ENCODE measurements at regions not wholly inside any gene's neighbourhood (a gene's known extent, or its start where the extent isn't known, plus 50 kb on each side); places are given as distances from the start of the nearest gene placed in this dataset.

GRCh38 chr10:117609796-117610170 lies 67.2 kb downstream of the EMX2 start:
- Histone ChIP-seq H3K27ac (ENCODE audit: low read depth, low read length) (no peak overlapping the region), H2BK5ac (ENCODE audit: low read depth, low read length) (no peak overlapping the region), H3K23me2 (ENCODE audit: low read depth, low read length) (no peaks in the 10 kb centered on the region), H4K8ac (ENCODE audit: extremely low read depth, insufficient read depth, low read length) (no peak overlapping the region), H3K27me3 (replicated peaks in 1 of 4; ENCODE audit: control insufficient read depth in 3 of 4, extremely low read depth in 1 of 4, insufficient read depth in 3 of 4, low read length in 3 of 4) (no peaks in the 10 kb centered on the region), H4K91ac (replicated peaks; ENCODE audit: insufficient read length, low read length) (no peak overlapping the region), H2BK15ac (ENCODE audit: low read length) (no peak overlapping the region), H3K18ac (ENCODE audit: extremely low read depth, low read length) (no peak overlapping the region), H4K5ac (ENCODE audit: insufficient read length, low read depth, low read length) (no peak overlapping the region), H3K4ac (replicated peaks; ENCODE audit: insufficient read length, low read depth, low read length) (no peak overlapping the region), H3K9me3 (ENCODE audit: insufficient read depth in 2 of 2, low read depth in 1 of 2, low read length in 1 of 2) (no peaks in the 10 kb centered on the region), H3K4me2 (ENCODE audit: insufficient read depth in 1 of 2, low read depth in 2 of 2, low read length in 2 of 2) (no peak overlapping the region), H3K14ac (ENCODE audit: insufficient read length) (no peak overlapping the region), H3K4me3 (ENCODE audit: extremely low read depth in 1 of 4, insufficient read depth in 2 of 4, low read depth in 3 of 4, low read length in 4 of 4) (no peak overlapping the region), H2AFZ (ENCODE audit: low read length) (no peak overlapping the region), H3K36me3 (ENCODE audit: control insufficient read depth in 2 of 4, insufficient read depth in 4 of 4, low read length in 3 of 4) (no peaks in the 10 kb centered on the region), H4K20me1 (replicated peaks in 1 of 2; ENCODE audit: control insufficient read depth in 1 of 2, insufficient read depth in 2 of 2, low read length in 2 of 2) (peaks cover 0 to 2% of the 10 kb centered on the region in 2 experiments), H3K9ac (replicated peaks in 1 of 4; ENCODE audit: extremely low read depth in 1 of 4, low read depth in 3 of 4, low read length in 3 of 4) (no peak overlapping the region), H3K79me2 (ENCODE audit: control insufficient read depth in 1 of 2, insufficient read depth in 2 of 2, low read length in 2 of 2) (no peaks in the 10 kb centered on the region), H2BK120ac (replicated peaks; ENCODE audit: low read depth, low read length) (no peak overlapping the region), H2BK20ac (ENCODE audit: low read length) (no peak overlapping the region), H3K79me1 (ENCODE audit: low read depth, low read length) (no peaks in the 10 kb centered on the region), H2AK5ac (ENCODE audit: low read depth, low read length) (no peak overlapping the region), H3K56ac (replicated peaks; ENCODE audit: insufficient read length, low read depth, low read length) (no peak overlapping the region), H2BK12ac (ENCODE audit: low read depth, low read length) (no peak overlapping the region), H3K4me1 (replicated peaks in 1 of 4; ENCODE audit: control insufficient read depth in 3 of 4, insufficient read depth in 4 of 4, low read length in 3 of 4) (peaks cover 0 to 5% (median 3%) of the 10 kb centered on the region in 4 experiments; a peak in 2 of 7 replicates), H3K23ac (ENCODE audit: insufficient read length) (no peak overlapping the region)
- 99% methylated on average over 4 of the region's 4 CpGs; no CpG with 5 or more reads in 1 of the 2 experiments for WGBS, 2 experiments (ENCODE audit: extremely low coverage in 1 of 2, insufficient coverage in 1 of 2, insufficient read length in 1 of 2, insufficient replicate concordance in 2 of 2, low coverage in 1 of 2, low lambda C conversion rate in 2 of 2, missing lambda C conversion rate in 1 of 2)
- DNase-seq (ENCODE audit: low read depth in 1 of 2, low spot score in 2 of 2) (no peak), FAIRE-seq (no peak)
- POLR2A ChIA-PET (ENCODE audit: partially characterized antibody): no interaction called here
- TF ChIP-seq CHD2 (IDR thresholded peaks at IDR 0.05; ENCODE audit: low read length): no peak
- CTCF ChIA-PET (ENCODE audit: partially characterized antibody): interaction anchor here (0.7 to 1.0 kb wide), 2 partner anchors 24 to 442 kb away, joined by 3 to 4 read pairs; no protein-coding TSS in a partner anchor

Data from H1 (cell line).